ENCODE measurements at regions not wholly inside any gene's neighbourhood (a gene's known extent, or its start where the extent isn't known, plus 50 kb on each side); places are given as distances from the start of the nearest gene placed in this dataset.
"Not testable (repeated sequence)": the region's sequence is repeated elsewhere in the genome, so short reads cannot be mapped to it uniquely, and the experiment has no call there.

DNA sequence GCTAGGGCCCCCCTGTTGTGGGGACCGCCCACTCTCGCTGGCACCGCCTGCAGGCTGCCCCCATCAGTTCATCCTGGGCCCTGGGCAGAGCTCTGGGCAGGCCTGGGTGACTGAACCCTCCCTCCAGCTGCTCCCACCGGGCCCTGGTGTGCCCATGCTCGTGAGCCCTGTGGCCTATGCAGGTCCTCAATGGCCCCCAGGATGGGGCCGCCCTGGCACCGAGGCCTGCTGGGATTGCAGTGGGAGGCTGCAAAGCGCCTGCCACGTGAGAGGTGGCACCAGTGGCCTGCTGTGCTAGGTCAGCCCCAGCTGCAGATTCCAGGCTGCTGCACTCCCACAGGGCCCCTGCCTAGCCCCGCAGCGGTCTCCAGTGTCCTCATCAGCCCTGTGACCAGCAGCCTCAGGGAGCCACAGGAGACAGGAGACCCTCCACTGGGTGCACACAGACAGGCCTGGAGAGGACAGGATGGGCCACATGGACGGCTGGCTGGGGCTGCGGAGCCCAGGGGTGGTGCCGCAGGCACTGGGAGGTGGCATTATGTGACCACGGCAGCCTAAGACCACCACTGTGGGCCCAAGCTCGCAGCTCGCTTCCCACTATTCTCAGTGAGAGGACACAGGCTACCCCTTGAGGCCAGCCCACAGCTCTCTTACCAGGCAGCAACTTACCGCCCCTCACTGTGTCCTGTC is 199.4 kb downstream of the BCR start:
- DNase-seq, result not testable (repeated sequence)

DNA sequence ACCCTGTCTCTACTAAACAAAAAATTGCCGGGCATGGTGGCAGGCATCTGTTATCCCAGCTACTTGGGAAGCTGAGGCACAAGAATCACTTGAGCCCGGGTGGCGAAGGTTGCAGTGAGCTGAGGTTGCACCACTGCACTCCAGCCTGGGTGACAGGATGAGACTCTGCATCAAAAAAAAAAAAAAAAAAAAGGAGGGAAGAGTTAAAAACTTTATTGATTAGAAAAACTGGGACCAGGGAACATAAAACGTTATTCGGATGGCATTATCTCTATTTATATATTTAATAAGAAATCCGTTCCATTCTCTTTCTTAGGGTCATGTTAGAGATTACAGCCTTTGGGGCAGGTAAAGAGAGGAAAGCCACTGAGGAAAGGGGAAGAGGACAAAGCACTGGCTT is 197.5 kb downstream of the BCR start:
- no peak for DNase-seq

DNA sequence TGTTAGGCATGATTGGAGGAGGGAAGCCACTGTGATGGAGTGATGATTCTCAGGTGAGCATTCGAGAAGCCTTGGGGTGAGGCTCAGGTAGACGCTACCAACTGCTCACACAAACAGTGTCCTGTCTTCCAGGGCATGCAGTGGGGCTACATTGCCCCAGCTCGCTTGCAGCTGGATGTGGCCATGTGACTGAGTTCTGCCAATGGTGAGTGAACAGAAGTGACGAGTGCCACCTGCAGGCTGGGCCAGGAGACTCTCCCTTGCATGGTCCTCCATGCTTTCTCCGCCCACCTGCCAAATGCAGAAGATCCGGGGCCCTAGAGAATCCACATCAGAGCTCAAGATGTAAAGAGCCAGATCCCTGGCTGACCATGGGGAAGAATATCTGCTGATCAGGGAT is 195.9 kb downstream of the BCR start:
- peak; percentile 27 for DNase-seq

DNA sequence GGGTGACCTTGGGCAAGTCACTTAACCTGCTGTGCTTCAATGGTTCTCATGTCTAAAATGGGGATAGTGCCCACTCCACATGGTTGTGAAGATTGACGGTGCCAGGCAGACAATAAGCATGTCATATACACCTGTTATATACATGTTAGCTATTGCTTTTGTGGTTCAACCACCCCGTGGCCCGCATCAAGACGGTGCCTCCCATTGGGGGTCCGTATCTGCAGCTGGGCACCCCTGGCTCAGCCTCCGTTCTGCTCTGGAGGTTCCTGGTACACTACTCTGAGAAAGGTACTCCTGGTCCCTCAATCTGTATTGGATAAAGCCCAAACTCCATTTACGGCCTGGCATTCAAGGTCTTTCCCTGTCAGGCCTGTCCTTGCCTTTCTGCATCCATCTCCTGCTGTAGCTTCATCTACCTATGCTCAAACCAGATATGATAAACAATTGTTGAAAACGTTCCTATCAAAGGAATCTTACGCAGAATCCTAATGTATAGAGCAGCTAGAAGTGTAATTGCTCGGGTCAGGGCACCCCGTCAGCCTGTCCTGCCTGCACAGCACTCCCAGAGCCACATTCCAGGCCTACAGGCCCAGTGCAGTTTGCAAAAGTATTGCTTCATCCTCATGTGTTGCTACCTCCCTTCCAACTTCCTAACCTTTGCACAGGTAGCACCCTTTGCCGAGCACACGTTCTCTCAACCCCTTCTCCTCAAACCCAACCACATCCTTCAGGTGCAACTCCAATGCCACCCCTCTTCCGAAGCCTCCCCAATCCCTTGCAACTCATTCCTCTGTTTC is 194.9 kb downstream of the BCR start:
- DNase-seq, result no peak

DNA sequence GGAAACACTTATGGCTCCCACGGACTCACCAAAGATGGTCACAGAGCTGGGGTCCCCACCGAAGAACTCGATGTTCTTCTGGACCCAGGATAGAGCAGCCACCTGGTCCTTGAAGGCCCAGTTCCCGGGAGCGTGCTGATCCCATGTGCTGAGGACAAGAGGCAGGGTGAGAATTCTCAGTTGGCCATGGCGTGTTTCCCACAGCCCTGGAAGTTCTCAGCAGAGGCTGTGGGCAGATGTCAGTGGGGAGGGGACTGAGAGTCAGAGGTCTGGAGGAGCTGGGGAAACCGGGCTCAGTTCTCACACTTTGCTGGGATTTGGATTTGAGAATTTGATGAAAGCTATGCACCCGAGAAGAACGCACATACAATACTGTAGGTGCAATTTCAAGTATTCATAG is 193.3 kb downstream of the BCR start:
- DNase-seq, result no peak

DNA sequence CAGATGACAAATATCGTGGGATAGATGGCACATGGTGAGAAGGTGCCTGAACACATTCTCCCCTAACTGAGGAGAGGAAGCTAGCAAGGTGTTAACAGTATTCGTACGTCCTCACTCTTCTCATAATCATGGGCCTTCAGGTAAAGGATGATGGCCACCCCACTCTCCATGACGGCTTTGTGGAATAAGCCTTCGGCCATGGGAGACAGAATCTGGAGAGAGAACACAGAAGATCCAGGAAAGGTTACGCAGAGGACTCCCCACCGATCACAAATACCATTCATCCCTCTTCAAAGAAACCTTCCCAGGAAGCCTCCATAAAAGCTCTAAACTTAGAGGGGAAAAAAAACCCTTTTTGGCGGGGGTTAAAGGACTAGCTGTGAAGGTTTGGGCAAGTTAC is 189.9 kb downstream of the BCR start:
- no peak for DNase-seq

DNA sequence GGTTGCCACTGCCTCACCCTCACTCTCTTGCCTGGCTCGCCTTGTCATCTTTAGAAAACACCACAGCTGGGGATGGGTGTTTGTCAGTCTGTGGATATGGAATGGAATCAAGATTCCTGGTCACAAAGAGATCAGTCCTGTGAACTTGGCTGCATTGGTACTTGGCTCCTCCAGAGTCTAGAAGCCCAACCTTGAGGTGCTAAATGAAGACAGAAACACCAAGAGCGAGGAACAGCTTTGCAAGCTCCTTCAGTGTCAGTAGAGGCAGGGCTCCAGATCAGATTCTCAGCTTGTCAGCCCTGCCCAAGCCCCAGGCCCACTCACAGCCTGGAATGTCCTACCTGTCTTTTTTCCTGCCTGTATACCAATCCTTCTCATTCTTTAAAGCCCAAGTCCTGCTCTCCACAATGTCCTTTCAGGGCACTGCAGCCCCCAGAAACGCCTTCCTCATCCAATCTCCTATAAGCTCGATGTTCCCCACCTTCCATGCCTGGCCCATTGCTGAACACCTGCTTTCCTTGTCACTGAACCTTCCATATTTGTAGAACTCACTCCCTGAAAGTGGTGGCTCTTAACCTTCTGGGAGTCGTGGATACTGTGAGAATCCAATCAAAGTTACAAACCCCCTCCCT is 188.9 kb downstream of the BCR start:
- DNase-seq, result no peak
